Small intestine (tissue), 7 donors: ENCODE measurements at regions not wholly inside any gene's neighbourhood (a gene's known extent, or its start where the extent isn't known, plus 50 kb on each side); places are given as distances from the start of the nearest gene placed in this dataset.

Source experiments
- DNase-seq, 2 donors: peaks; one replicate each; pipeline versions ENCODE4 v3.0.0 to v3.0.0-alpha.2; 2013
- FAIRE-seq: peaks from 2 replicates; lab custom pipeline; 2012; peaks lifted over from hg19 to GRCh38; lab: Jason Lieb, UNC
- H3K27ac ChIP-seq, 3 donors: one replicate each; pipeline ENCODE4 v1.5.1; 2013; ENCODE audit warnings: low read length in 2 of 3, mild to moderate bottlenecking in 2 of 3, control low read depth in 1 of 3, inconsistent platforms in 1 of 3, low read depth in 1 of 3, moderate library complexity in 1 of 3
- H3K27me3 ChIP-seq, 3 donors: one replicate each; pipeline ENCODE4 v1.6.1; 2013; ENCODE audit warnings: low read length in 3 of 3, inconsistent platforms in 1 of 3; ENCODE audit not compliant: control insufficient read depth in 3 of 3, insufficient read depth in 3 of 3
- H3K36me3 ChIP-seq, 3 donors: one replicate each; pipeline ENCODE4 v1.6.1; 2013; ENCODE audit warnings: low read length in 3 of 3, inconsistent platforms in 1 of 3, low read depth in 1 of 3, mild to moderate bottlenecking in 1 of 3, moderate library complexity in 1 of 3; ENCODE audit not compliant: control insufficient read depth in 3 of 3, insufficient read depth in 2 of 3
- H3K4me1 ChIP-seq, 3 donors: one replicate each; pipeline ENCODE4 v1.6.1; 2013; ENCODE audit warnings: low read length in 2 of 3, inconsistent platforms in 1 of 3, low read depth in 1 of 3, mild to moderate bottlenecking in 1 of 3, moderate library complexity in 1 of 3; ENCODE audit not compliant: control insufficient read depth in 3 of 3, insufficient read depth in 2 of 3
- H3K4me3 ChIP-seq, 3 donors: one replicate each; pipeline ENCODE4 v1.5.1; 2013; ENCODE audit warnings: low read length in 3 of 3, control low read depth in 1 of 3, inconsistent platforms in 1 of 3, low read depth in 1 of 3, mild to moderate bottlenecking in 1 of 3, moderate library complexity in 1 of 3
- H3K9me3 ChIP-seq, 2 donors: one replicate each; pipeline ENCODE4 v1.6.1; 2013; ENCODE audit warnings: low read depth in 1 of 2, low read length in 1 of 2; ENCODE audit not compliant: control insufficient read depth in 2 of 2, insufficient read depth in 1 of 2
- WGBS, 3 donors: extraction: QIAGEN DNeasy Blood & Tissue Kit; methylation state at CpG; one replicate each; pipeline ENCODE4 v1.1.7; 2013; 5-methylcytosine and 5-hydroxymethylcytosine counted together
- donor health status: healthy with polysubstance abuse.
- donor health status: control.
- donor health status: control.
- donor health status: Bipolar disorder and iron deficiency.
- donor health status: healthy.

DNA sequence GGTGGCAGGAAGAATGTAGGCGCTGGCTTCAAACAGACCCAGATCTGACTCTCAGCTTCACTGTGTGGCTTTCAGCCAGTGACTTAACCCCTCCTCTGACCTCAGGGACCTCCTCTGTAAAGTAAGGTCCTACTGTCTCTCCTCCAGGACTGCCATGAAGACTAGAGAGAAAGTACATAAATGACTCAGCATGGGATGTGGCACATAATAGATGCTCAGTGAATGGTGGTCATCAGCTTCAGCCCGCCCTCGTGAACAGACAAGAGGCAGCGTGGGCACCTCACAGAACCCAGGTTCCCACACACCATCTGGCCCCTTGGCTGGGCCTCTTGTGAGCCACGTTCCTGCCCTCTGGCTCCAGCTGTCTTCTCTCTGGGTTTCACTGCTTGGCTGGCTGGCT lies 126.0 kb downstream of the SYF2 start:
- H3K27me3 ChIP-seq = peaks cover 0 to 4% (median 4%) of the 10 kb centered on the region in 3 donors
- no peaks in the 10 kb centered on the region for H3K36me3 ChIP-seq
- DNase-seq (no peak), FAIRE-seq (no peak)
- H3K4me1 ChIP-seq = no peaks in the 10 kb centered on the region
- no peak overlapping the region for H3K4me3 ChIP-seq
- 53 to 75% (median 61%) methylated on average over 5 of the region's 5 CpGs for WGBS, 3 donors
- no peak overlapping the region for H3K27ac ChIP-seq
- H3K9me3 ChIP-seq = peaks cover 0 to 7% of the 10 kb centered on the region in 2 donors

DNA sequence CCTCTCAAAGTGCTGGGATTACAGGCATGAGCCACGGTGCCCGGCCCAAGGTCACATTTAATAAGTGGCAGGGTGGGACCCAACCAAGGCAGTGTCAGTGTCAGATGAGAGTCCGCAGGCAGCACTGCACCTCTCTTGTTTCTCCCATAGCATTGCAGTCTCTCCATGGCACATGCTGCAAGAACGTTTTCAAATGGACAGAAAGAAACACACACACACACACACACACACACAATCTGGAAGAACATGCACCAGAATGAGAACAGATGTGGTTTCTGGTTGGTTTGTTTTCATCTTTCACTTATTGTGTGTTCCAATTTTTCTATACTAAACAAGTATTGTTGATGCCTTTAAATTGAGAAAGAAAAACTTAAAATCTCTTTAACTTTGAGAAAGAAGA lies 126.5 kb downstream of the SYF2 start:
- WGBS, 3 donors = 26 to 56% (median 31%) methylated on average over 4 of the region's 4 CpGs
- H3K27ac ChIP-seq = no peak overlapping the region
- H3K36me3 ChIP-seq = no peaks in the 10 kb centered on the region
- FAIRE-seq (no peak), DNase-seq (no peak)
- no peak overlapping the region for H3K4me3 ChIP-seq
- no peaks in the 10 kb centered on the region for H3K4me1 ChIP-seq
- peaks cover 0 to 4% (median 4%) of the 10 kb centered on the region in 3 donors for H3K27me3 ChIP-seq
- H3K9me3 ChIP-seq = peaks cover 0 to 7% of the 10 kb centered on the region in 2 donors

DNA sequence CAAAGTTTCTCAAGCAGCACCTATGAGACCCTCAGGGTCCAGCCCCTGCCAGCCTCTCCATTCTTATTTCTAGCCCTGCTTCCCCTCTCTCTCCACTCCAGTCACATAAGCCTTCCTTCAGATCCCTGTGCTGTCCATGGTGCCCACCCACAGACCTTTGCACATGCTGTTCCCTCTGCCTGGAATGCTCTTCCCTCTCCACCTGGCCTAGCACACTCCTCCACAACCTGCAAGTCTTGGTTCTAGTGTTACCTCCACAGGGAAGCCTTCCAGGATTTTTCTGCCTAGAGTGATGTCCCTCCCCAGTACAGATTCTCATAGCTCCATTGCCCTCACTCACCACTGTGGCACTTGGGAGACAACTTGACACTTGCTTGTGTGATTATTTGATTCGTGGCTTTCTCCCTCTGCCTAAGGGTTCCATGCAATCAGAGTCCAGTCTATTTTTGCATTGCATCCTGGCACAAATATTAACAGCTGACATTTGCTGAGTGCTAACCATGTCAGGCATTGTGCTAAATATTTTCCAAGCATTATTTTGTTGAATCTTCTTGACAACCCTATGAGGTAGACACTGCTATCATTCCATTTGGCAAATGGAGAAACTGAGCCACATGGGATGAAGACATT lies 127.3 kb downstream of the SYF2 start:
- no peaks in the 10 kb centered on the region for H3K4me1 ChIP-seq
- peaks cover 0 to 4% (median 4%) of the 10 kb centered on the region in 3 donors for H3K27me3 ChIP-seq
- peaks cover 0 to 7% of the 10 kb centered on the region in 2 donors for H3K9me3 ChIP-seq
- DNase-seq (no peak), FAIRE-seq (no peak)
- no peak overlapping the region for H3K4me3 ChIP-seq
- no peaks in the 10 kb centered on the region for H3K36me3 ChIP-seq
- 56 to 70% (median 68%) methylated on average over 1 of the region's 1 CpG for WGBS, 3 donors
- H3K27ac ChIP-seq = no peak overlapping the region

GRCh38 chr1:25103164-25103795 lies 129.0 kb downstream of the SYF2 start:
- FAIRE-seq (no peak), DNase-seq (no peak)
- Histone ChIP-seq H3K9me3 (no peaks in the 10 kb centered on the region), H3K4me3 (no peak overlapping the region), H3K27ac (no peak overlapping the region), H3K27me3 (peaks cover 0 to 4% (median 4%) of the 10 kb centered on the region in 3 donors), H3K4me1 (no peaks in the 10 kb centered on the region), H3K36me3 (no peaks in the 10 kb centered on the region)
- WGBS, 3 donors = 67 to 73% (median 68%) methylated on average over 8 to 10 of the region's 10 CpGs

DNA sequence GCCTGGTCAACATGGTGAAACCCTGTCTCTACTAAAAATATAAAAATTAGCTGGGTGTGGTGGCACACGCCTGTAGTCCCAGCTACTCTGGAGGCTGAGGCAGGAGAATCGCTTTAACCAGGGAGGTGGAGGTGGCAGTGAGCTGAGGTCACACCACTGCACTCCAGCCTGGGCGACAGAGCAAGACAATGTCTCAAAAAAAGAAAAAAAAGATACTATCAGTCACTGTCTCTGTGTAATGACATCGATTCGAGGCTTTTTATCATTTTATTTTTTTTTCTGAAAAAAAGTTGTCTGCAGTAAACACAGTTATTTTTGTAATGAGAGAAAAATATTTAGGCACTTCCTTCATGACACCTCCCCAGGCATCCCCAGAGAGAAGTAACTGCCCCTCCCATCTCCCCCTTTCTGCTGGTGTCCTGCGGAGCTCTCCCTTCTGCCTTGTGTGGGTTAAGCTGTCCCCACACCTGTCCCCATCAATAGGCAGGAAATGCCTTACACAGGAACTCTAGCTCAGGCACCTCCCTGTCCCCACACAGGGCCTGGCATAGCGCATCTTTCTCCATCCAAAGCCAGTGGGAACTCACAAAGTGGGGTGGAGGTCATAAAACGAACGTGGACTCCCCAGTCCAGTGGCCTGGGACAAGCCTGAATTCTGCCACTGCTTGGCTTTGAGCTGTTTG lies 132.0 kb downstream of the SYF2 start:
- no peak overlapping the region for H3K4me3 ChIP-seq
- H3K36me3 ChIP-seq = no peaks in the 10 kb centered on the region
- DNase-seq (no peak), FAIRE-seq (no peak)
- no peaks in the 10 kb centered on the region for H3K4me1 ChIP-seq
- no peak overlapping the region for H3K27ac ChIP-seq
- peaks cover 0 to 18% of the 10 kb centered on the region in 2 donors for H3K9me3 ChIP-seq
- H3K27me3 ChIP-seq = no peaks in the 10 kb centered on the region
- WGBS, 3 donors = 68 to 79% (median 77%) methylated on average over 9 of the region's 9 CpGs

DNA sequence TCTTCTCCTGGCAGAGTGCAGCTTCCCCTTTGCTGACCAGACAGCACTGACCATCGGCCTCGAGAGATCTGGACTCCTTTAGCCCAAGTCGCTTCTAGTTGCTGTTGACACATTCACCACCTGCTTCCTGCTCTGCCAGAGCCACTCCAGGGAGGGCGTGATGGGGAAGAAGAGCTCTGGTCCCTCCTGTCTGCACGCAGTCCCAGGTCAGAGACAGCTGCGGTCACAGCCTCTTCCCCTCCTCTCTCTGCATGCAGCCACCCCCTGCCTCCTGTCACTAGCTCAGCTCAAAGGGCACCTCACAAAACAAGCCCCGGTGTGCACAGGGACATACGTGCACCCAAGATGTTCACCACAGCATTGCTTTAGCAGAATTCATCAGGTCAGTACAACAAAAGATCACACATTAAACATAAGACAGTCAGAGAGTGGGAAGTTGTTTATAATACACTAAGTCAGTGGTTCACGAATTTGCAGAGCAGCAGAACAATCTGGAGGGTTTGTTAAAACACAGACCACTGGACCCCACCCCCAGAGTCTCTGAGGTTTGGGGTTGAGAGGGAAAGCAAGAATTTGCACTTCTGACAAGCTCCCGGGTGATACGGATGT lies 132.9 kb downstream of the SYF2 start:
- Histone ChIP-seq H3K4me1 (no peaks in the 10 kb centered on the region), H3K9me3 (peaks cover 0 to 18% of the 10 kb centered on the region in 2 donors), H3K27ac (no peak overlapping the region), H3K4me3 (no peak overlapping the region), H3K36me3 (no peaks in the 10 kb centered on the region), H3K27me3 (no peaks in the 10 kb centered on the region)
- peak in 1 of 2 donors; percentile 16 for DNase-seq
- no peak for FAIRE-seq
- WGBS, 3 donors = 7 to 11% (median 10%) methylated on average over 11 of the region's 11 CpGs

DNA sequence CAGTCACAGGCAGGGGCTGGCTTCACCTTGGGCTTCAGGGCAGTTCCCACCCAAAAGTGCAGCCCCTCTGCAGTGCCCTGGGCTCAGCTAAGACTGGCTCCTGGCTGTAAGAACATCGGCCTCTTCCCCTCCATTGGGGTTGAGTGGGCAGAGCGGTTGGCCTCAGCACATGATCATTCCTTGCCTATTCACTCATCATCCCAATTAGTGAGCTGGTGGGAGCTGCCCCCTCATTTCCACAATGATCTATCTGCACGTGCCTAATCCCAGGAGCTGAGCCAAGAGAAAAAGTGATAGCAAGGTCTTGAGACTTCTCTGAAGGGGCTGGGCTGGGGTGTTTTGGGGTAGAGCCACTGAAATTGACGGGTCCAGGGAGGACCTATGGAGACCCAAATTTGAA lies 133.6 kb downstream of the SYF2 start:
- Histone ChIP-seq H3K27me3 (no peaks in the 10 kb centered on the region), H3K9me3 (peaks cover 0 to 21% of the 10 kb centered on the region in 2 donors), H3K4me1 (no peaks in the 10 kb centered on the region), H3K27ac (no peak overlapping the region), H3K36me3 (no peaks in the 10 kb centered on the region), H3K4me3 (no peak overlapping the region)
- WGBS, 3 donors = 71 to 77% (median 75%) methylated on average over 4 of the region's 4 CpGs
- DNase-seq (no peak), FAIRE-seq (no peak)

GRCh38 chr1:25096307-25097150 lies 135.8 kb downstream of the SYF2 start:
- Histone ChIP-seq H3K9me3 (peaks cover 0 to 21% of the 10 kb centered on the region in 2 donors), H3K4me1 (no peaks in the 10 kb centered on the region), H3K27me3 (no peaks in the 10 kb centered on the region), H3K4me3 (no peak overlapping the region), H3K27ac (no peak overlapping the region), H3K36me3 (no peaks in the 10 kb centered on the region)
- FAIRE-seq (no peak), DNase-seq (no peak)
- 78 to 81% (median 79%) methylated on average over 8 of the region's 8 CpGs for WGBS, 3 donors
